ENCODE measurements at regions not wholly inside any gene's neighbourhood (a gene's known extent, or its start where the extent isn't known, plus 50 kb on each side); places are given as distances from the start of the nearest gene placed in this dataset.

DNA sequence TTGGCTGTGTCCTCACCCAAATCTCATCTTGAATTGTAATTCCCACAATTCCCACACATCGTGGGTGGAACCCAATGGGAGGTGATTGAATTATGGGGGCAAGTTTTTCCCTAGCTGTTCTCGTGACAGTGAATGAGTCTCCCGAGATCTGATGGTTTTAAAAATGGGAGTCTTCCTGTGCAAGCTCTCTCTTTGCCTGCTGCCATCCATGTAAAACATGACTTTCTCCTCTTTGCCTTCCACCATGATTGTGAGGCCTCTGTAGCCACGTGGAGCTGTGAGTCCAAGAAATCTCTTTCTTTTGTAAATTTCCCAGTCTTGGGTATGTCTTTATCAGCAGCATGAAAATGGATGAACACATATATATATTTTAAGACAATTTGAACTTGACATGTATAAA, 285.4 kb downstream of the BAMBI start:
- DNase-seq (ENCODE audit: low read depth in 2 of 2) = no peak

DNA sequence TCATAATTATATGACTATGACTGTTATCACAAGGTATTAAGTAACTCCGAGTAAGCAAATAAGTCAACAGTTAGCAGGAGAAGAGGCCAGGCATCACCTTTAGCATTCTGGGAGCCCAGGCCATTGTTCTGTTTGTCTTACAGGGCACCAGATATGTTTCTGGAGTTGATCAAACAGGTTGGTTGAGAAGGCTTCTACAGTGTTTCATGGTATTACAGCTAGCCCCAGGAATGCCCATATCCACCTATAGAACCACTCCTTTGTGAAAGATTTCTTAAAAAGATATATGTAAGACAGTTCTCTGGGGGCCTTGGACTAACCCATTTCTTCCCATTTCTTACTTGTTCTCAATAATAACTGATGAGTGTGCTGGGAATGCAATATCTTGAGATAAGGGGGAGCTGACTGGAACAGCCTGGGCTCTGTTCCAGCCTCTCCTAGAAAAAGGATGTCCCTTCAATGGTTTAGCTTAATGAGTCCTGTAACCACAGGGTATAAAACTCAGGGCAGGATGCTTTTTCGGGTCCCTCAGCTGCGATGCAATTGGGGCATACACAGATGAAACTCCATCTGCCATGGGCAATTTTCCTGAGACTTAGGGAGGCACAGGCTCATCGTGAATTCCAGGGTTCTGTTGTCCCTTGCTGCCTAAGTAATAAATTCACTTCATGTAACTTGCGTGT, 286.4 kb downstream of the BAMBI start:
- no peak for DNase-seq (ENCODE audit: low read depth in 2 of 2)

DNA sequence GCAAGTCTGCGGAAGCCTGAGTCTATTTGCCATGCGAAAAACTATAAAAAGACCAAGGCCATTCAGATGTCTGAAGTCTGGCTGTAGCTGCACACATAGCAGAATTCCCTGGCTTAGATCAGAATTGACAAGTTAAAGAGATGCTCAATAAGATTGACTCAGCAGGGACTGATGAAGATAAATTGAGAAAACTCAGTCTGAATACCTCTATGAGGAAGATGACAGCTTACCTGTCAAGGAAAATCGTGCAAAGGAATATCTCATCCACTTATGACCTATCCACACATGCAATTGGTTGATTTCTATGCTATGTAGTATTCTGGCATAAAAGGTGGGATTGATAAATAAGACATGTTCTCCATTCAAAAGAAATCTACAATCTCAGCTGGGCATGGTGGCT, 288.6 kb downstream of the BAMBI start:
- no peak for DNase-seq (ENCODE audit: low read depth in 2 of 2)

DNA sequence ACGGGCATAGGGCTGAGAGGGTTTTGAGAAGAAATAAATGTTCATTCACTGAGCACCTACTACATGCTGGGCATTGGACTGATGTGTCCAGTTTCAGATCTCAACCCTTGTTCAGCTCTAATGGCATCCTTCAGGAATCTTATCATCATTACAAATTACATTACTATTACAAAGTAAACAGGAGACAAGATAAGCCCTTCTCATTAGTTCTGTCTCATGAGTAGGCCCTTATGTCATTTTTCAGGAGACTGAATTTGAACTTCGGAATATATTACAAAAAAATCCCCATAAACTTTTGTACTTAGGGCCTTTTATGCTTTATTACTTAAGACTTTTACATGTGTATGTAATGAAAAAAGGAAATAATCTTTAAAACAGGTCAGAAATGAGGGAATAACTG, 289.7 kb downstream of the BAMBI start:
- no peak for DNase-seq (ENCODE audit: low read depth in 2 of 2)

DNA sequence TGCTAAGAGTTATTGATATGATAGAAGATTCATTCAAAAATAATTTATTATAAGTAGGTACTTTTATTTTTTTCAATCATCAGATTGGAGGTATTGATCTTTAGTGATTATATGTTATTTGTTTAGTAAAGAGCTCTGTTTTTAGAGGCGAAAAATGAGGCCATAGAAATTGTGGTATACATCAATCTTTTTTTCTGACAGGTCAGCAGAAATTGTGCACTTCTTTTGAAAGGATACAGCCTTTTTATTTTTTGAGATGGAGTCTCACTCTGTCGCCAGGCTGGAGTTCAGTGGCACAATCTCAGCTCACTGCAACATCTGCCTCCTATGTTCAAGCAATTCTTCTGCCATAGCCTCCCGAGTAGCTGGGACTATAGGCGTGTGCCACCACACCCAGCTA, 292.1 kb downstream of the BAMBI start:
- no peak for DNase-seq (ENCODE audit: low read depth in 2 of 2)

DNA sequence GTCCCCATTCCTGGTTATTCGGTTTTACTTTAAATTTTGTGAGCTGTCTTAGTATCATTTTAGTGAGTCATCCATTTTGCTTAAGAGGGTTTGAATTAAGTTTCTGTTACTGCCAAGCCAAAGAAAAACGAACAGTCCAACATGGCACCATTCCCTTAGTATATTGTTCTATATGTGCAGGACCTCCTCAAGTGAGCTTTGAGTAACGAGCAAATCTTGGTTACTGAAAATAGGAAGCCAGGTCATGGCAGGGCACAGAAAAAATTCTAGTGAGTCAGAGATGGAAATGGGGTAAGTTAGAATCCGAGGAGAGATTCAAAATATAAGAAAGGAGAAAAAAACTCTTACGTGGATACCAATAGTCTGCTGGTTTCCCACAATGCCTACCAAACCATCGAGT, 292.9 kb downstream of the BAMBI start:
- no peak for DNase-seq (ENCODE audit: low read depth in 2 of 2)

DNA sequence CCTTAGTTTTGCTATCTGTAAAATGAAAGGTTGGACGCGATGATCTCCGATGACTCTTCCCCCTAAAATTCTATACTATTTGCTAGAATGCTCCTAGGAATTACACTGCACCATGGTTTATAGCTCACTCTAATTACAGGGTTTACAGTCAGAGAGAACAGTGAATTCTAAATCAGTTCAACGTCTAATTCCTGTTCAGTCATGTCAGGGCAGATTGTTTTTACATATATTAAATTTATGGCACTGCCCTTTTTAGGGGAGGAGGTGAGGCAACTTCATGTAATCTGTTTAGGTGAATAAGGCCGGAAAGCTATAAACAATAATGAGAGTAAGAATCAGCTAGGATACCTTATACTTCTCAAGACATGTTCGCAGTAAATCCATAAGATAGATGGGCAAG, 293.9 kb downstream of the BAMBI start:
- DNase-seq (ENCODE audit: low read depth in 2 of 2) = no peak

DNA sequence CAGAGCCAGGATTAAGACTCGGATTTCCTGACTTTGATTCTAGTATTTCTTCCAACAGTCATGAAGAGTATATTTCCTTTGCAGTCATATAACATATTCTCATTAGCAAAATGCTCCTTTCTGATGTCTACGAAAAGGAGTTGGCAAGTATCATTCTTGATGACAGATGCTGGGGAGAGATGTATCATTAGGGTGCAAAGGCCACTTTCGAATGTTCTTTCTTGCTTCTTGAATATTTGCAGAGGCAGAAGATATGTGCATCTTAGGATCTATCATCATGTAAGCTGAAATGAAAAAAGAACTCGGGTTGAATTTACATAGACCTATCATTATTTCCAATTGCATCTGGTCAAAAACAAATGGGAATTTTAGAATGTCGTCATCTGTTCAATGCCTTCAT, 294.4 kb downstream of the BAMBI start:
- no peak for DNase-seq (ENCODE audit: low read depth in 2 of 2)

DNA sequence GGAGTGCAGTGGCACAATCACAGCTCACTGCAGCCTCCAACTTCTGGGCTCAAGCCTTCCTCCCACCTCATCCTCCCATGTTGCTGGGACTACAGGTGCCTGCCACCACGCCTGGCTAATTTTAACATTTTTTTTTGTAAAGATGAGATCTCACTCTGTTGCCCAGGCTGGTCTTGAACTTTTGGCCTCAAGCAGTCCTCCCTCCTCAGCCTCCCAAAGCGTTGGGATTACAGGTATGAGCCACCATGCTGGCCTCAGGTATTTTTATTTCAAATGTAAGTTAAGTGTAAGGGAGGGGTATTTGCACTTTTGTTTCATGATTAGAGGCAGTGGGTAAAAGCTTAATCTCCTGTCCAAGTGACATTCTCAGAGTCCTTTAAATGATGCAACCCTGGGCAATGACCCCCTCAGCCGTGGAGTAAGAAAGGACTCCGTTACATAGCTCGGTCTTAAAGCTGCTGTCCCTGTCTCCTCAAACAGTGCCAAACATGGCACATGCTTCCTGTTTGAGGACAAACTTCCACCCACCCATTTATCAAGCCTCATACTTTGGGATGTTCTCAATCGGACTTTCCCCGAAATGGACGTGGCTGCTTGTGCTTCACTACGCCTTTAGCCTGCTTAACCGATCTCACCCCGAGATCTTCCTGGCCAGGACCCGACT, 296.1 kb downstream of the BAMBI start:
- DNase-seq (ENCODE audit: low read depth in 2 of 2) = no peak

DNA sequence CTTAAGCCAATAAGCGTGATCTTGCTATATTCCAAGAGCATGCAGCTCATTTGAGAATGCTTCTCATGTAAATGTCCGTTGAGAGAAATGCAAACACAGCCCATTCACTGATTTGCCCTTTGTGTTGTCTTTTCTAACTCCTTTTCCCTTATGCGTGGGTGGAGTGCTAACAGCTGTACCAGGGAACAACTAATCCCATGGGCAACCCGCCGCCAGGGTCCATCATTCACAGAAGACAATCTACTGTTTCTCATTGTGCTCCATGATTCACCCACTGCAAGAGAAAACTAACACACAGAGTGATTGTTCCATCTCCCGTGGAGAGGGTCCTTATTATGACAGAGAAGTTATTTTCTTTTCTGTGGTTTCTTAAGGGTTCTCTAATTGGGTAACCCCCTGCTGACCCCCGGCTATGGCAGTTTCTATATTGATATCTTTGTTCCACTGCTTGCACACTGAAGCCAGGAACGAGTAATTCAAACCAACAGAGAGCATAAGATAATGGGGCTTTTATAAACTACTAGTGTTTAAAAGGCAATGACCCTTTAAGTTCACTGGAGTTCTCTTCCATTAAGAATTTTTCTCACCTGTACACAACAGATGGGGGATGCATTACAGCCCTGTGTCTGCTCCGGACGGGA, 298.7 kb downstream of the BAMBI start:
- no peak for DNase-seq (ENCODE audit: low read depth in 2 of 2)

DNA sequence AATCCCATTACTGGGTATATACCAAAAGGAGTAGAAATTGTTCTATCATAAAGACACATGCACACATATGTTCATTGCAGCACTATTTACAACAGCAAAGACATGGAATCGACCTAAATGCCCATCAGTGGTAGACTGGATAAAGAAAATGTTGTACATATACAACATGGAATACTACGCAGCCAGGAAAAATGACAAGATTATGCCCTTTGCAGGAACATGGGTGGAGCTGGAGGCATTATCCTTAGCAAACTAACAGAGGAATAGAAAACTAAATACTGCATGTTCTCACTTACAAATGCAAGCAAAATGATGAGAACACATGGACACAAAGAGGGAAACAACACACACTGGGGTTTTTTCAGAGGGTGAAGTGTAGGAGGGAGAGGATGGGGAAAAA, 300.2 kb downstream of the BAMBI start:
- no peak for DNase-seq (ENCODE audit: low read depth in 2 of 2)

DNA sequence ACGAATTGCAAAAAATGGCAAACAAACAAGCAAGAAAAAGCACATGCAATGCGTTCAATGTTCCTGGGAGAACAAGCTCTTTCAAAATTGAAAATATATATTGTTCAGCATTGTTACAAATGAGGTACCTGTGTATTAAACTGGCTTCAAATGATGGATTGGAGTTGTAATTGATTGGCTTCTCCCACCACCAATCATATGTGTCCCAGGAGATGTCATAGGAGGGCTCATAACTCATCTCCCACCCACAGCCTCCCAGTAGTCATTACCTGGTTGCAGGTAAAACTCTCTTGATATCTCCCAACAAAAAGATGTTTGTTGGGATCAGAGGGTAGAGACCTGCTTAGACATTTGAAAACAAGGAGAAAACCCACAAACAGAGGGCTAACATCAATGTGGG, 302.9 kb downstream of the BAMBI start:
- DNase-seq (ENCODE audit: low read depth in 2 of 2) = no peak

DNA sequence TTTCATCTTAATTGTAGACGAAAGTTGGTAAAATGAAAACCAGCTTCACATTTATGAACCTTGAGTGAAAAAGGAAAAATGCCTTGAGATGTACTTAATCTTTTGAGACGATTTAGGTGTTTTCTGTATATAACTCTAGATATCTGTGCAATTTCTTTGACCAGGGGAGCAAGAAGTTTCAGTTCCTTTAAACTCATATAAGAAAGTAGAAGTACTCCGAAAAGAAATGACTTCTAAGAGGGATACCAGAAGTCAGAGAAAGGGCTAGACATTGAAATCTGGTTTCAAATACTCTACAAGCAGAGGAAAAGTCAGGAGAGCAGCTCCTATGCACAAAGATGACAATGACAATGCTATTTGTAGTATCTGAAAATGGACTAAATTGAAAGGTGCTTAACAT, 303.7 kb downstream of the BAMBI start:
- no peak for DNase-seq (ENCODE audit: low read depth in 2 of 2)

DNA sequence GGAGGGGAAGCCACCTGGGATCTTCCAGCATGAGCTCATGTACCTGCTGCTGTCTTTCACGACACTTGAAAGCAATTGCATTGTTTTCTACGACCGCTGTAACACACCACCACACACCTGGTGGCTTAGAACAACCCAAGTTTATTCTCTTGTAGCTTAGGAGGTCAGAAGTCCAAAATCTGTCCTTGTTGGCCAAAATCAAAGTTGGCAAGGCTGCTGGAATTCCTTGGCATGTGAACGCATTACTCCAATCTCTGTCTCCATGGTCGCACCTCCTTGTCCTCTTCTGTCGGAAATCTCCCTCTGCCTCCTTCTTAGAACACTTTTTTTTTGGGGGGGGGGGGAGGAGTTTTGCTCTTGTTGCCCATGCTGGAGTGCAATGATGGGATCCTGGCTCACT, 305.7 kb downstream of the BAMBI start:
- DNase-seq (ENCODE audit: low read depth in 2 of 2) = no peak

DNA sequence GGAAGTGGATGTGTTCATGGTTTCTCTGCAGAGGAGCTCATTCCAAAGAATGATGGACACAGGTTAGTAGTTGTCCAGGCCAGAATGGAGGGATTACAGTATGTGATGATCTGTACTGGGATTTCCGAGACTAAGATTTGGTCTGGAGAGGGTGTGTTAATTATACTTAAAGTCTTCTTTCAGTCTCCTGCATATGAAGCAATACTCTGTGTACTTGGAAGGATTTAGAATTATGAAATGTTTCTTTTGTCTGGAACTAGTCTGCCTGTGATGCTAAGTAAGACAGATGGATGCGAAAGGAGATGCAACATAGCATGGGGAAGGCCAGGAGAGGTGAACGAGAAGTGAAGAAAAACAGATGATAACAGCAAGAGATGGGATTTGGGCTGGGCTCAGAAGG, 305.1 kb upstream of the LYZL1 start:
- DNase-seq (ENCODE audit: low read depth in 2 of 2) = no peak

DNA sequence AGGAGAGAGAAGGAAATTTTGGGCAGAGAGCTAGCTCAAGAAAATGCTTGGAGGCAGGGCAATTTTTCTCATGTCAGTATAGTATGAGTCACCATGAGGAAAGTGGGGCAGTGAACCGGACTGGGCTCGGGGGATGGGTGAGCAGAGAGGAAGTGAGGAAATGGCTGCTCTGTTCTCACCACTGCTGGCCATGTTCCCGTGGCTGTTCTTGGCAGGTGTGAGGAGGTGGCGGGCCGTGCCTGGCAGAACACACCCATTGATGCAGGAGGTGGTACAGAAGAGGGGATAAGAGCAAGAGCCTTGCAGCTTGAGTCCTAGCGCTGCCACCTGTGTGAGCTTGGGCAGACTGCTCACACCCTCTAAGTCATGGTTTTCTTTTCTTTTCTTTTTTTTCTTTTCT, 304.4 kb upstream of the LYZL1 start:
- DNase-seq (ENCODE audit: low read depth in 2 of 2) = no peak

DNA sequence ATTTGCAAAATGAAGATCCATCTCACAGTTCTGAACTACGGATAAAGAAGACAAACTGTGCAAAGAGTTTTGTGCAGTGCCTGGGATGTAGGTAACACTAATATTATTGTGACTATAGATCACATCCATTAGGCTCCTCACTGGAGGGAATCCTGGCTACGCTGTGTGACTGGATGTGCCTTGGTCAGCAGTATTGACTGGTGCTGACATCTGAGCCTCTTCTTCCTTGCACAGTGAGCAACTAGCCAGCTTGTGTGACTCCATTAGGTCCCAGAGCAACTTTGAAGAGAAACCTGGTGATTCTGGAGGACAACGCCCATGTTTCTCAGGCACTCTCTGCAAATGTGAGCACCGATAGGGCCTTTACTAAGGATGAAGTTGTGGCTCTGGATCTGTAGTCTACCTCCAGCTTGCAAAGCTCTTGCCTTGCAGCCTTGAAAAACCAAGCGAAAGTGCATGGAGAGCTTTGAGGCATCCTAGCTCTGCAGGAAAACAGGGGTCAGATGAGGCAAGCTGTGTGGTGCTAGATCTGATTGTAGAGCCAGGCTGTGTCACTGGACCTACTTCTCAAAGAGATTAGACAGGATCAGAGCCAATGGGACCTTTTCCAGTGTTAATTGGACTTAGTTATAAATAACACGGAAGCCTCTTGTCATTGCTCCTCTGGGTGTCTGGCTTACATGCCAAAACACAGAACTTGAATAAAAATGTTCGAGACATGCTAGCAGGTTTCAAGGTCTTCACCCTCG, 303.6 kb upstream of the LYZL1 start:
- no peak for DNase-seq (ENCODE audit: low read depth in 2 of 2)

DNA sequence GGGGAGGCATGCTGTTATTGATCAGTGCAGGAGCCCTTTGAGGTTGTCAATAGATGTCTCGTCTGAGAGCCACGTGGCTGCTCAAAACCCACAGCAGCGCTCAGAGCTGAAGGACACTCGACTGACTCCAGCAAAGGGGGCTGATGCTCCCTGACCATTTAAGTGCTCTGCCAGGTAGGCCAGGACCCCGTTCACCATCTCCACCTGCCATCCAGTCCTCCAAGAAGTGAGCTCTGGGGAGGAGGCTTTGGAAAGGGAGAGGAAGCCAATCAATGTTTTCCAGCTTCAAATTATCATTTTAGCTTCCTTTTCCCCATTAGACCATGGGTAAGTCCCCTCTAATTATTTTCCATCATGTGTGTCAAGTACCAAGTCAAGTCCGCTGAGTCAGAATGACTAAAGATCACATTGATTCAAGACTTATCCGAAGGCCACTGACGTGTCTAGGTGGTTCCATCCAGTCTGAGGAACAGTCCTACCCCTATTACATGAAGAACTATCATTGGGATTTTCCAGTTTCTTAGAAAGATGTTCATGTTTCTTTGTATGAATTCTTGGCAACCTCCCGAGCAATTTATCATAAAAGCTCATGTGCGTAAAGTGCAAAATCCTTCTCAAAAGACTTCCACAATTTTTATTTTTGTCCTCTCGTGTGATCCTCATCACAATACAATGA, 302.6 kb upstream of the LYZL1 start:
- no peak for DNase-seq (ENCODE audit: low read depth in 2 of 2)

DNA sequence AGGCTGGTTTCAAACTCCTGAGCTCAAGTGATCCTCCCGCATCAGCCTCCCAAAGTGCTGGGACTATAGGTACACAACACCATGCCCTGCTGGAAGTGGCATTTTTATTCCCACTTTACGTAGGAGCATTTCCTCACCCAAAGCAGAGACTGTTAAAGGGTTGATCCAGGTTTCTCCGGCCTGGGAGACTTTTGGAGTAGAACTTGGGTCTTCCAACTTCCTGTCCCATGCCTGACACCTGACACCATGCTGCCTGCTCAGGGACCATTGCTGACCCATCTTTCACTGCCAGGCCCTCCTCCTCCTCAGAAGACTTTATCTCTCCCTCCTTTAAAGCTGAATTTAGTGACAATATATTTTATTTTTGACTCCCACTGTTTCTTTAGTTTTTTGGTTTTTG, 302.0 kb upstream of the LYZL1 start:
- DNase-seq (ENCODE audit: low read depth in 2 of 2) = no peak

DNA sequence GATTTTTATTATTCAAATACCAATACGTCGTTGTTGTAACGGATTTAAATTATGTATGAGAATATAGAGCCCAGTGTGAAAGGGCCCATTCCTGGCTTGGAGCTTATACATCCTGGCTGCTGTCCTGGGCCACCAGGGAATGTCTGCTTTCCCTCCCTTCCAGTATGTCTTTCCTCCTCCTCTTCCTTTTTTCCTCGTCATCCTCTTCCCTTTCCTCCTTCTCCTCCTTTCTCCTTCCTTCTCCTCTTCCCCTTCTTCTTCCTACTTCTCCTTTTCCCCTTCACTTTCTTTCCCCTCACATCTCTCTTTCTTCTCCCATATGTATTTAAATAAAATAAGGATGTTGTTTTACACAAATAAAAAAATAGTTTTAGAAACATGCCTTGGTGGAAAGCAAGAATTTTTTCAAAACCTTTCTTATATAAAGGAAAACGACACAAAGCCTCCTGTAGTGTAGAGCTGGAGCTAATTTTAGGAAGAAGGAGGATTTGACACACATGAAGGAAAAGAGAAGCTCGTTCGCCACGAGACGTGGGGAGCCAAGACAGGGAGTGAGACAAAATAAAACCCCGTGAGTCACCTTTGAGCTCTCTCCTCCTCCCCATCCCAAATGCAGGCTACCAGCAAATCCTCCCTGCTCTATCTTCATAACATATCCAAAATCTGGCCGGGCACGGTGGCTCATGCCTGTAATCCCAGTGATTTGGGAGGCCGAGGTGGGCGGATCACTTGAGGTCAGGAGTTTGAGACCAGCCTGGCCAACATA, 301.1 kb upstream of the LYZL1 start:
- no peak for DNase-seq (ENCODE audit: low read depth in 2 of 2)

DNA sequence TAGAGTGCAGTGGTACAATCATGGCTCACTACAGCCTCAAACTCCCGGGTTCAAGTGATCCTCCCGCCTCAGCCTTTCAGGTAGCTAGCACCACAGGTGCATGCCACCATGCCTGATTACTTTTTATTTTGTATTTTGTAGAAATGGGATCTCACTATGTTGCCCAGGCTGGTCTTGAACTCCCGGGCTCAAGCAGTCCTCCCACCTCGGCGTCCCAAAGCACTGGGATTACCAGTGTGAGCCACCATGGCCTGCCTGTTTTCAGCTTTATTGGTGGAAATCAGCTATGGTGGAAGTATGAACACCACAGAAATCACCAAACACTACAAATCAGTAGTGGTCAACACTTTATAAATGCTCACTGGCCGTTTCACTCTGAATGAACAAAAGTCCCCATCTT, 299.9 kb upstream of the LYZL1 start:
- DNase-seq (ENCODE audit: low read depth in 2 of 2) = no peak

All from stimulated activated CD8-positive, alpha-beta memory T cell treated with anti-CD3 and anti-CD28 coated beads, Interleukin-2, amount 100 ng/mL, for 48 hours (primary cell).